Keratinocyte (primary cell): ENCODE measurements at regions not wholly inside any gene's neighbourhood (a gene's known extent, or its start where the extent isn't known, plus 50 kb on each side); places are given as distances from the start of the nearest gene placed in this dataset.

ENCODE experiments used
- DNase-seq: peaks from one replicate; pipeline ENCODE4 v3.0.0-alpha.2; 2011; ENCODE audit warnings: low read depth, missing footprints, low spot score
- FAIRE-seq: peaks from 2 replicates; lab custom pipeline; 2011; peaks lifted over from hg19 to GRCh38; lab: Jason Lieb, UNC
- H2AFZ ChIP-seq: 2 replicates; pipeline ENCODE4 v1.6.0; 2012; ENCODE audit warnings: low read length, control low read depth, inconsistent platforms; ENCODE audit not compliant: control insufficient read depth
- H3K27ac ChIP-seq: 2 replicates; pipeline ENCODE4 v1.5.1; 2011; ENCODE audit warnings: low read length; ENCODE audit not compliant: control insufficient read depth, insufficient read depth
- H3K27me3 ChIP-seq: 3 replicates; pipeline ENCODE4 v1.6.0; 2011; ENCODE audit warnings: low read length; ENCODE audit not compliant: control insufficient read depth, insufficient read depth; ENCODE audit errors: extremely low read depth
- H3K36me3 ChIP-seq, 2 experiments: 2 replicates in 1 of 2; 3 replicates in 1 of 2; pipeline ENCODE4 v1.5.1; 2011; ENCODE audit warnings: low read length in 2 of 2, mild to moderate bottlenecking in 1 of 2; ENCODE audit not compliant: control insufficient read depth in 2 of 2, insufficient read depth in 2 of 2; ENCODE audit errors: extremely low read depth in 1 of 2
- H3K4me1 ChIP-seq: 3 replicates; pipeline ENCODE4 v1.5.1; 2011; ENCODE audit warnings: low read length; ENCODE audit not compliant: control insufficient read depth, insufficient read depth; ENCODE audit errors: extremely low read depth
- H3K4me2 ChIP-seq: 3 replicates; pipeline ENCODE4 v1.6.0; 2011; ENCODE audit warnings: low read depth, low read length; ENCODE audit not compliant: control insufficient read depth, insufficient read depth; ENCODE audit errors: extremely low read depth
- H3K4me3 ChIP-seq, 3 experiments: fragments of 200-600 bp in 1 of 3; sonication (generic) in 1 of 3; 2 replicates in 2 of 3; 3 replicates in 1 of 3; pipeline ENCODE4 v1.5.1; 2011 to 2016; ENCODE audit warnings: low read length in 3 of 3, mild to moderate bottlenecking in 3 of 3, control low read depth in 2 of 3, inconsistent platforms in 1 of 3, low read depth in 1 of 3, mixed read lengths in 1 of 3, mixed run types in 1 of 3, moderate library complexity in 1 of 3; ENCODE audit not compliant: control insufficient read depth in 2 of 3, insufficient read depth in 2 of 3; ENCODE audit errors: extremely low read depth in 1 of 3
- H3K79me2 ChIP-seq: 2 replicates; pipeline ENCODE4 v1.6.0; 2012; ENCODE audit warnings: low read length; ENCODE audit not compliant: control insufficient read depth, insufficient read depth
- H3K9ac ChIP-seq: 3 replicates; pipeline ENCODE4 v1.6.0; 2011; ENCODE audit warnings: low read length; ENCODE audit not compliant: control insufficient read depth, insufficient read depth; ENCODE audit errors: extremely low read depth
- H3K9me1 ChIP-seq: 3 replicates; pipeline ENCODE4 v1.6.0; 2011; ENCODE audit warnings: low read length; ENCODE audit not compliant: control insufficient read depth, insufficient read depth; ENCODE audit errors: extremely low read depth
- H3K9me3 ChIP-seq: 2 replicates; pipeline ENCODE4 v1.5.1; 2012; ENCODE audit warnings: low read depth, low read length; ENCODE audit not compliant: control insufficient read depth
- H4K20me1 ChIP-seq: 3 replicates; pipeline ENCODE4 v1.6.0; 2011; ENCODE audit warnings: low read length; ENCODE audit not compliant: control insufficient read depth, insufficient read depth; ENCODE audit errors: extremely low read depth
- EZH2 ChIP-seq: IDR thresholded peaks from one replicate; pipeline ENCODE4 v1.6.1; 2012; ENCODE audit warnings: inconsistent platforms, mild to moderate bottlenecking, low read length, moderate library complexity
- dilution Hi-C: fragments of 300-500 bp; cut with MboI; formaldehyde crosslinking; loops from one replicate; pipeline ENCODE4 v1.7.0; 2020; ENCODE audit warnings: low sequenced_read_pairs; ENCODE audit not compliant: extremely low pct_ligation_motif_present
- TF ChIP-seq, protein P1 (sequence below), 3 experiments: IDR thresholded peaks in 1 of 3; conservative IDR thresholded peaks in 1 of 3; optimal IDR thresholded peaks in 1 of 3; 2 replicates in 2 of 3; 3 replicates in 1 of 3; pipeline versions ENCODE3 to v1.5.1; 2011; ENCODE audit warnings: low read length in 3 of 3, mild to moderate bottlenecking in 3 of 3, moderate library complexity in 2 of 3, control low read depth in 1 of 3, inconsistent platforms in 1 of 3; ENCODE audit not compliant: insufficient read depth in 2 of 3; ENCODE audit errors: extremely low read depth in 1 of 3

DNA sequence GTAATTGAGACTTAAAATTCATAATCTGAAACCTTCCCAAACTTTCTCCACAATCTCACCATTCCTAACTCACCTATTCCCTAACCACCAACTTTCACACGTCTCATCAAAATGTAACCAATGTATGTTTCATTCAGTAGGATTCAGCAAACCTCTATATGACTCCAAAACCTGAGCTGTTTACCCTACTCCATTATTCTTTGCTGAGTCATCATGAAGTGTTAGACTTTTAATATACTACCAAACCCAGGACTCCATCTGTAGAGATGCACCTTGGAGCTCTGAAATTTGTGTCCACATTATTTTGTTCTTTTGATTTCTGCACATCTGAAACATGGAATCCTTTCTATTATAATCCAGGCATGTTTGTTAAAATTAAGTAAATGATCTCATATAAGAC lies 727.0 kb upstream of the PIK3C3 start:
- Histone ChIP-seq H3K4me2 (no peak overlapping the region), H3K4me3 (no peak overlapping the region), H3K79me2 (no peaks in the 10 kb centered on the region), H4K20me1 (no peaks in the 10 kb centered on the region), H3K27me3 (no peaks in the 10 kb centered on the region), H3K36me3 (no peaks in the 10 kb centered on the region), H2AFZ (no peak overlapping the region), H3K9me3 (no peaks in the 10 kb centered on the region), H3K27ac (no peak overlapping the region), H3K4me1 (peaks cover 15% of the 10 kb centered on the region), H3K9ac (no peak overlapping the region), H3K9me1 (no peaks in the 10 kb centered on the region)
- peak; percentile 63 for FAIRE-seq
- no peak for TF ChIP-seq EZH2
- TF ChIP-seq, protein P1, sequence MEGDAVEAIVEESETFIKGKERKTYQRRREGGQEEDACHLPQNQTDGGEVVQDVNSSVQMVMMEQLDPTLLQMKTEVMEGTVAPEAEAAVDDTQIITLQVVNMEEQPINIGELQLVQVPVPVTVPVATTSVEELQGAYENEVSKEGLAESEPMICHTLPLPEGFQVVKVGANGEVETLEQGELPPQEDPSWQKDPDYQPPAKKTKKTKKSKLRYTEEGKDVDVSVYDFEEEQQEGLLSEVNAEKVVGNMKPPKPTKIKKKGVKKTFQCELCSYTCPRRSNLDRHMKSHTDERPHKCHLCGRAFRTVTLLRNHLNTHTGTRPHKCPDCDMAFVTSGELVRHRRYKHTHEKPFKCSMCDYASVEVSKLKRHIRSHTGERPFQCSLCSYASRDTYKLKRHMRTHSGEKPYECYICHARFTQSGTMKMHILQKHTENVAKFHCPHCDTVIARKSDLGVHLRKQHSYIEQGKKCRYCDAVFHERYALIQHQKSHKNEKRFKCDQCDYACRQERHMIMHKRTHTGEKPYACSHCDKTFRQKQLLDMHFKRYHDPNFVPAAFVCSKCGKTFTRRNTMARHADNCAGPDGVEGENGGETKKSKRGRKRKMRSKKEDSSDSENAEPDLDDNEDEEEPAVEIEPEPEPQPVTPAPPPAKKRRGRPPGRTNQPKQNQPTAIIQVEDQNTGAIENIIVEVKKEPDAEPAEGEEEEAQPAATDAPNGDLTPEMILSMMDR (optimal IDR thresholded peaks at IDR 0.05 in 1 of 3, IDR thresholded peaks at IDR 0.05 in 1 of 3, conservative IDR thresholded peaks at IDR 0.05 in 1 of 3; ENCODE audit: extremely low read depth in 1 of 3, insufficient read depth in 2 of 3, low read length in 3 of 3), result no peak
- dilution Hi-C loops, result no loop called here
- no peak for DNase-seq

DNA sequence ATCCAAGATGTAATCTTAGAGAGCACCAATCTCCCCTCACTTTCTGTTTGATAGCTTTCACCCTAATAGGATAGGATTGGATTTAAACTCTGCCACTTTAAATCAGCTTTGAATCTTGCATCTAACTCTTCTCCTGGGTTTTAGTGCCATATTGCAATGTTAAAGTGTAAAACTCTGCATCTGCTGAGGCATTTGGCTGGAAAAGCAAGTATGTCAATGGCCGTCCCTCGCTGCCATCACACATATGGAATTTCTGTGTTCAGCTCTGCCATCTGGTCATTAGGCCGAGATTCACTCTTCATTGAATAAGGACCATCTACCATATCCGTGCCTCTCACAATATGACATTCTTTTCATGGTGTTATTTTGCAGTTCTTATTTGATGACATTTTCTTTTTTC lies 728.1 kb upstream of the PIK3C3 start:
- FAIRE-seq, result peak; percentile 76
- dilution Hi-C loops, result no loop called here

More for the DNA sequence above, 728.1 kb upstream of the PIK3C3 start:
- TF ChIP-seq, protein P1 (optimal IDR thresholded peaks at IDR 0.05 in 1 of 3, IDR thresholded peaks at IDR 0.05 in 1 of 3, conservative IDR thresholded peaks at IDR 0.05 in 1 of 3; ENCODE audit: extremely low read depth in 1 of 3, insufficient read depth in 2 of 3, low read length in 3 of 3), result no peak
- TF ChIP-seq EZH2, result no peak
- H3K4me2 ChIP-seq, result no peak overlapping the region
- no peak overlapping the region for H3K9ac ChIP-seq
- H3K79me2 ChIP-seq, result no peaks in the 10 kb centered on the region
- no peak for DNase-seq
- peaks cover 15% of the 10 kb centered on the region for H3K4me1 ChIP-seq
- peak overlapping the region; percentile 8 for H2AFZ ChIP-seq
- H3K9me3 ChIP-seq, result no peaks in the 10 kb centered on the region
- no peak overlapping the region for H3K4me3 ChIP-seq
- no peaks in the 10 kb centered on the region for H3K27me3 ChIP-seq
- H4K20me1 ChIP-seq, result no peaks in the 10 kb centered on the region
- H3K27ac ChIP-seq, result no peak overlapping the region
- no peaks in the 10 kb centered on the region for H3K9me1 ChIP-seq
- H3K36me3 ChIP-seq, result no peaks in the 10 kb centered on the region
